IMR-90 (cell line): ENCODE measurements at regions not wholly inside any gene's neighbourhood (a gene's known extent, or its start where the extent isn't known, plus 50 kb on each side); places are given as distances from the start of the nearest gene placed in this dataset.

Experiments used
- ATAC-seq: fragments of 200-7000 bp; cut with Tn5 transposase; 2 replicates; pipeline ENCODE4 v1.9.1; 2020; ENCODE audit warnings: low read depth, mild to moderate bottlenecking, moderate library complexity
- BruUV-seq: library from RNA; stranded (reverse); fragments of 400-500 nt; replicated peaks from 2 replicates; lab custom pipeline; 2021; lab: Mats Ljungman, UMichigan
- CTCF ChIA-PET: fragments of 300-600 bp; formaldehyde crosslinking; extraction: SDS; loops from one replicate; lab custom pipeline; 2021; ENCODE audit warnings: antibody characterized with exemption; lab: Yijun Ruan, JAX
- POLR2A ChIA-PET: fragments of 300-600 bp; sonication (Branson Sonifier 250); formaldehyde crosslinking; loops from one replicate; lab custom pipeline; 2022; ENCODE audit warnings: antibody characterized with exemption; ENCODE audit not compliant: unreplicated experiment; lab: Charles Lee
- DNase-seq: peaks from one replicate; pipeline ENCODE4 v3.0.0; 2013
- H2AFZ ChIP-seq: replicated peaks from 2 replicates; pipeline ENCODE3; 2013; ENCODE audit warnings: low read length, mild to moderate bottlenecking; ENCODE audit not compliant: poor library complexity
- H2AK5ac ChIP-seq: 2 replicates; pipeline ENCODE4 v1.6.1; 2013; ENCODE audit warnings: low read depth, low read length, inconsistent platforms
- H2AK9ac ChIP-seq: replicated peaks from 2 replicates; pipeline ENCODE3; 2013; ENCODE audit warnings: mild to moderate bottlenecking, low read depth, low read length, moderate library complexity; ENCODE audit not compliant: poor library complexity
- H2BK120ac ChIP-seq: 2 replicates; pipeline ENCODE4 v1.6.1; 2013; ENCODE audit warnings: low read depth, low read length, inconsistent platforms
- H2BK15ac ChIP-seq: 3 replicates; pipeline ENCODE4 v1.6.1; 2013; ENCODE audit warnings: low read depth, low read length, inconsistent platforms
- H2BK20ac ChIP-seq: 2 replicates; pipeline ENCODE4 v1.6.1; 2013; ENCODE audit warnings: low read depth, mild to moderate bottlenecking, inconsistent platforms, low read length, moderate library complexity
- H2BK5ac ChIP-seq: 2 replicates; pipeline ENCODE4 v1.6.1; 2013; ENCODE audit warnings: mild to moderate bottlenecking, low read depth, low read length, inconsistent platforms; ENCODE audit not compliant: poor library complexity, severe bottlenecking
- H3K14ac ChIP-seq: replicated peaks from 2 replicates; pipeline ENCODE4 v1.6.1; 2013; ENCODE audit warnings: low read depth, low read length, inconsistent platforms
- H3K18ac ChIP-seq: 2 replicates; pipeline ENCODE4 v1.6.1; 2013; ENCODE audit warnings: low read depth, low read length, control low read depth
- H3K23ac ChIP-seq: 2 replicates; pipeline ENCODE4 v1.6.1; 2013; ENCODE audit warnings: low read depth, low read length, inconsistent platforms
- H3K27ac ChIP-seq: 2 replicates; pipeline ENCODE4 v1.5.1; 2013; ENCODE audit warnings: mild to moderate bottlenecking, control low read depth, low read length; ENCODE audit not compliant: insufficient read depth
- H3K27me3 ChIP-seq: 2 replicates; pipeline ENCODE4 v1.6.1; 2013; ENCODE audit warnings: low read length; ENCODE audit not compliant: control insufficient read depth, insufficient read depth
- H3K36me3 ChIP-seq: 2 replicates; pipeline ENCODE4 v1.6.1; 2013; ENCODE audit warnings: low read length, mixed read lengths; ENCODE audit not compliant: control insufficient read depth, insufficient read depth
- H3K4ac ChIP-seq: 2 replicates; pipeline ENCODE4 v1.6.1; 2013; ENCODE audit warnings: low read depth, low read length, inconsistent platforms
- H3K4me1 ChIP-seq: 2 replicates; pipeline ENCODE4 v1.6.1; 2013; ENCODE audit warnings: low read length, mixed read lengths; ENCODE audit not compliant: control insufficient read depth, insufficient read depth
- H3K4me2 ChIP-seq: 2 replicates; pipeline ENCODE4 v1.6.1; 2013; ENCODE audit warnings: low read depth, mild to moderate bottlenecking, control low read depth, low read length, moderate library complexity
- H3K4me3 ChIP-seq: 2 replicates; pipeline ENCODE4 v1.5.1; 2013; ENCODE audit warnings: low read depth, mild to moderate bottlenecking, control low read depth, low read length, moderate library complexity; ENCODE audit not compliant: insufficient read depth
- H3K56ac ChIP-seq: 2 replicates; pipeline ENCODE4 v1.6.1; 2013; ENCODE audit warnings: low read length, inconsistent platforms; ENCODE audit not compliant: insufficient read depth; ENCODE audit errors: extremely low read depth
- H3K79me1 ChIP-seq, 2 experiments: 2 replicates each; pipeline ENCODE4 v1.6.1; 2013; ENCODE audit warnings: low read length in 2 of 2, inconsistent platforms in 1 of 2, low read depth in 1 of 2
- H3K9ac ChIP-seq: 2 replicates; pipeline ENCODE4 v1.6.1; 2013; ENCODE audit warnings: low read depth, low read length, control low read depth
- H3K9me1 ChIP-seq: 2 replicates; pipeline ENCODE4 v1.6.1; 2013; ENCODE audit warnings: low read length, inconsistent platforms; ENCODE audit not compliant: insufficient read depth
- H3K9me3 ChIP-seq: 2 replicates; pipeline ENCODE4 v1.6.1; 2013; ENCODE audit warnings: low read length; ENCODE audit not compliant: control insufficient read depth, insufficient read depth
- H4K20me1 ChIP-seq: 2 replicates; pipeline ENCODE4 v1.6.1; 2013; ENCODE audit warnings: low read length, inconsistent platforms; ENCODE audit not compliant: insufficient read depth
- H4K5ac ChIP-seq: 2 replicates; pipeline ENCODE4 v1.6.1; 2013; ENCODE audit warnings: mild to moderate bottlenecking, low read depth, low read length, control low read depth
- H4K8ac ChIP-seq, 2 experiments: 2 replicates each; pipeline ENCODE4 v1.6.1; 2013; ENCODE audit warnings: low read depth in 2 of 2, low read length in 2 of 2, control low read depth in 1 of 2, inconsistent platforms in 1 of 2
- H4K91ac ChIP-seq: 2 replicates; pipeline ENCODE4 v1.6.1; 2013; ENCODE audit warnings: low read depth, low read length, inconsistent platforms; ENCODE audit not compliant: insufficient read depth
- CEBPB ChIP-seq: IDR thresholded peaks from 2 replicates; pipeline ENCODE4 v1.6.1; 2012; ENCODE audit warnings: low read depth, low read length, improper control_type of control experiment
- MAZ ChIP-seq: IDR thresholded peaks from 2 replicates; pipeline ENCODE4 v1.6.1; 2012; ENCODE audit warnings: low read depth, mild to moderate bottlenecking, low read length, improper control_type of control experiment, moderate library complexity, borderline replicate concordance
- MXI1 ChIP-seq: IDR thresholded peaks from 2 replicates; pipeline ENCODE4 v1.6.1; 2012; ENCODE audit warnings: low read depth, mild to moderate bottlenecking, low read length, moderate library complexity, borderline replicate concordance
- NFE2L2 ChIP-seq: fragments of 150-350 bp; IDR thresholded peaks from 2 replicates; pipeline ENCODE4 v1.6.1; 2016; ENCODE audit warnings: low read depth, mild to moderate bottlenecking, low read length
- POLR2A ChIP-seq: IDR thresholded peaks from 2 replicates; pipeline ENCODE4 v1.6.1; 2012; ENCODE audit warnings: mild to moderate bottlenecking, low read depth, low read length
- RAD21 ChIP-seq: IDR thresholded peaks from 2 replicates; pipeline ENCODE4 v1.6.1; 2012; ENCODE audit warnings: low read length, improper control_type of control experiment
- RCOR1 ChIP-seq: IDR thresholded peaks from 2 replicates; pipeline ENCODE4 v1.6.1; 2012; ENCODE audit warnings: mild to moderate bottlenecking, low read length, improper control_type of control experiment; ENCODE audit not compliant: insufficient replicate concordance
- RFX5 ChIP-seq: IDR thresholded peaks from 2 replicates; pipeline ENCODE4 v1.8.0; 2012; ENCODE audit warnings: low read depth, mild to moderate bottlenecking, low read length, moderate library complexity
- SMC3 ChIP-seq: fragments of 150-350 bp; IDR thresholded peaks from 2 replicates; pipeline ENCODE4 v1.6.1; 2016; ENCODE audit warnings: low read depth, mild to moderate bottlenecking, antibody characterized with exemption, low read length, moderate library complexity
- WGBS, 2 experiments: methylation state at CpG; one replicate each; pipeline versions ENCODE4 v1.1.5 to v1.1.7; 2013; ENCODE audit warnings: missing lambda C conversion rate in 2 of 2; ENCODE audit not compliant: insufficient read length in 1 of 2; ENCODE audit errors: extremely low coverage in 2 of 2; 5-methylcytosine and 5-hydroxymethylcytosine counted together
- dilution Hi-C: fragments of 300-500 bp; cut with HindIII; formaldehyde crosslinking; loops from one replicate; pipeline ENCODE4 v1.14.3; 2018; ENCODE audit warnings: low sequenced_read_pairs; ENCODE audit not compliant: unreplicated experiment
- in situ Hi-C: fragments of 300-500 bp; cut with MboI; formaldehyde crosslinking; loops from 3 replicates; pipeline ENCODE4 v1.14.3; 2019; ENCODE audit warnings: low sequenced_read_pairs, inconsistent platforms, mixed read lengths
- intact Hi-C: fragments of 100-400 bp; cut with micrococcal nuclease; formaldehyde crosslinking; loops from 2 replicates; pipeline ENCODE4 v1.10.0; 2022
- TF ChIP-seq, protein P1 (sequence below): fragments of 150-350 bp; IDR thresholded peaks from 2 replicates; pipeline ENCODE4 v1.6.1; 2016; ENCODE audit warnings: low read depth, mild to moderate bottlenecking, low read length, moderate library complexity, borderline replicate concordance
- TF ChIP-seq, protein P2 (sequence below): conservative IDR thresholded peaks from 2 replicates; pipeline ENCODE4 v1.5.1; 2012; ENCODE audit warnings: mild to moderate bottlenecking, low read depth, low read length, improper control_type of control experiment

GRCh38 chr5:2946315-2946714 lies 194.8 kb upstream of the IRX2 start:
- H3K56ac ChIP-seq: no peak overlapping the region
- H3K4me3 ChIP-seq: no peak overlapping the region
- H3K9me3 ChIP-seq: peaks cover 11% of the 10 kb centered on the region
- no TSS peak for BruUV-seq
- H4K5ac ChIP-seq: no peak overlapping the region
- no peak overlapping the region for H2BK5ac ChIP-seq
- ATAC-seq (no peak), DNase-seq (no peak)
- no peak overlapping the region for H2BK120ac ChIP-seq
- no peak overlapping the region for H3K4me2 ChIP-seq
- no peak overlapping the region for H3K4ac ChIP-seq
- no peaks in the 10 kb centered on the region for H3K27me3 ChIP-seq
- no peak overlapping the region for H3K9ac ChIP-seq
- no peaks in the 10 kb centered on the region for H3K9me1 ChIP-seq
- H3K27ac ChIP-seq: no peak overlapping the region
- no peak overlapping the region for H4K8ac ChIP-seq
- intact Hi-C loops (no loop called here), in situ Hi-C loops (no loop called here), dilution Hi-C loops (no loop called here)
- ChIA-PET CTCF (no interaction called here), POLR2A (interaction anchor here (0.5 kb wide), 1 partner anchor 10 kb away, joined by 3 read pairs; no protein-coding TSS in a partner anchor)
- no peaks in the 10 kb centered on the region for H4K20me1 ChIP-seq
- no peak overlapping the region for H4K91ac ChIP-seq
- no peaks in the 10 kb centered on the region for H3K4me1 ChIP-seq
- no peak overlapping the region for H3K23ac ChIP-seq
- no peaks in the 10 kb centered on the region for H3K36me3 ChIP-seq
- H2BK15ac ChIP-seq: no peak overlapping the region
- no peak overlapping the region for H3K14ac ChIP-seq
- H3K18ac ChIP-seq: no peak overlapping the region
- H2AFZ ChIP-seq: no peak overlapping the region
- TF ChIP-seq RAD21 (no peak), POLR2A (no peak), MAZ (no peak), MXI1 (no peak), CEBPB (no peak), SMC3 (no peak), RFX5 (no peak), NFE2L2 (no peak), RCOR1 (no peak)
- TF ChIP-seq, protein P1, sequence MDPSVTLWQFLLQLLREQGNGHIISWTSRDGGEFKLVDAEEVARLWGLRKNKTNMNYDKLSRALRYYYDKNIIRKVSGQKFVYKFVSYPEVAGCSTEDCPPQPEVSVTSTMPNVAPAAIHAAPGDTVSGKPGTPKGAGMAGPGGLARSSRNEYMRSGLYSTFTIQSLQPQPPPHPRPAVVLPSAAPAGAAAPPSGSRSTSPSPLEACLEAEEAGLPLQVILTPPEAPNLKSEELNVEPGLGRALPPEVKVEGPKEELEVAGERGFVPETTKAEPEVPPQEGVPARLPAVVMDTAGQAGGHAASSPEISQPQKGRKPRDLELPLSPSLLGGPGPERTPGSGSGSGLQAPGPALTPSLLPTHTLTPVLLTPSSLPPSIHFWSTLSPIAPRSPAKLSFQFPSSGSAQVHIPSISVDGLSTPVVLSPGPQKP: no peak
- TF ChIP-seq, protein P2, sequence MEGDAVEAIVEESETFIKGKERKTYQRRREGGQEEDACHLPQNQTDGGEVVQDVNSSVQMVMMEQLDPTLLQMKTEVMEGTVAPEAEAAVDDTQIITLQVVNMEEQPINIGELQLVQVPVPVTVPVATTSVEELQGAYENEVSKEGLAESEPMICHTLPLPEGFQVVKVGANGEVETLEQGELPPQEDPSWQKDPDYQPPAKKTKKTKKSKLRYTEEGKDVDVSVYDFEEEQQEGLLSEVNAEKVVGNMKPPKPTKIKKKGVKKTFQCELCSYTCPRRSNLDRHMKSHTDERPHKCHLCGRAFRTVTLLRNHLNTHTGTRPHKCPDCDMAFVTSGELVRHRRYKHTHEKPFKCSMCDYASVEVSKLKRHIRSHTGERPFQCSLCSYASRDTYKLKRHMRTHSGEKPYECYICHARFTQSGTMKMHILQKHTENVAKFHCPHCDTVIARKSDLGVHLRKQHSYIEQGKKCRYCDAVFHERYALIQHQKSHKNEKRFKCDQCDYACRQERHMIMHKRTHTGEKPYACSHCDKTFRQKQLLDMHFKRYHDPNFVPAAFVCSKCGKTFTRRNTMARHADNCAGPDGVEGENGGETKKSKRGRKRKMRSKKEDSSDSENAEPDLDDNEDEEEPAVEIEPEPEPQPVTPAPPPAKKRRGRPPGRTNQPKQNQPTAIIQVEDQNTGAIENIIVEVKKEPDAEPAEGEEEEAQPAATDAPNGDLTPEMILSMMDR: no peak
- WGBS, 2 experiments: 50% methylated on average over 2 of the region's 6 CpGs; no CpG with 5 or more reads in 1 of the 2 experiments
- no peak overlapping the region for H2AK9ac ChIP-seq
- no peaks in the 10 kb centered on the region for H3K79me1 ChIP-seq
- no peak overlapping the region for H2BK20ac ChIP-seq
- no peak overlapping the region for H2AK5ac ChIP-seq
